GM18508 (cell line): ENCODE measurements at regions not wholly inside any gene's neighbourhood (a gene's known extent, or its start where the extent isn't known, plus 50 kb on each side); places are given as distances from the start of the nearest gene placed in this dataset.
"Not testable (repeated sequence)": the region's sequence is repeated elsewhere in the genome, so short reads cannot be mapped to it uniquely, and the experiment has no call there.

Experiments
- ATAC-seq: cut with Tn5 transposase; IDR thresholded peaks from one replicate; pipeline ENCODE4 v1.9.1; 2021; ENCODE audit warnings: moderate number of reproducible peaks; ENCODE audit not compliant: insufficient read depth, unreplicated experiment

DNA sequence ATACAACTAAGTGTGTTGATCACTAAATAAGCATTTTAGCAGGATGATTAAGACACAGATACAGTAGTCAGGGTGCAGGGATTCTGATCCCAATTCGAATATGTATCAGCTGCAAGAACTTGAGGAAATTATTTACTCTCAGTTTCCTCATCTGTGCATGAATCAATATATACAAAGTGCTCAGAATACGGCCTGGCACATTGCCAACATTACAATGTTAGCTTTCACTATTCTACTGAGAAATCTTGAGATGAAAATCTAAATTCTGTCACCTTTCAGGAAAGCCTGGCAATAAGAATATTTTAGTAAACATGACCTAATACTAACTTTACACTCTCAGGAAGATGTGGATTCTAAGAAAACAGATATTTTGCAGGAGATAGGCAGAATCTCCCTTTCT lies 1001.6 kb upstream of the IGFBP7 start:
- no peak for ATAC-seq

- no peak for ATAC-seq
Observed at GRCh38 chr4:58093352-58093751, 983.2 kb upstream of the IGFBP7 start.

GRCh38 chr4:58090539-58090938 lies 980.4 kb upstream of the IGFBP7 start:
- ATAC-seq = no peak

GRCh38 chr4:58081356-58081755 lies 971.2 kb upstream of the IGFBP7 start:
- no peak for ATAC-seq

DNA sequence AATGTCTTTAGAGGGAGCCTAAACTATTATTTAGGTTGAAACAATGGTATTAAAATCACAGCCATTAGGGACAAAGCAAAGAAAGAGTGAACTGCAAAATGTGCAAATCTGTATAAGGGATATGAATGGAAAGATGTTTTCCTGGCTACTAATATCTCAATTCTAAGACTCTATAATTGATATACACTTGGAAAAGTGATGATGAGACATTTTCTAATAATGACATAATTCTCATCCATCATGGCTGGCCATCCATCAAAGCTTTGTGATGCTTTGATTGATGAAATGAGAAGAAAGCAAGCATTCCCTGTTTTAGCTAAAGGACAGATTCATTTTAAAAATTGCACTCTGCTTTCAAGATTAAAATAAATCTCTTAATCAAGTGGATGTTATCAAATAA lies 965.5 kb upstream of the IGFBP7 start:
- ATAC-seq = no peak

GRCh38 chr4:58074382-58074781 lies 964.2 kb upstream of the IGFBP7 start:
- no peak for ATAC-seq

- ATAC-seq = no peak
Observed at GRCh38 chr4:58070726-58071125, 960.5 kb upstream of the IGFBP7 start.

- ATAC-seq = no peak
Observed at GRCh38 chr4:58064653-58065052, 954.5 kb upstream of the IGFBP7 start.

DNA sequence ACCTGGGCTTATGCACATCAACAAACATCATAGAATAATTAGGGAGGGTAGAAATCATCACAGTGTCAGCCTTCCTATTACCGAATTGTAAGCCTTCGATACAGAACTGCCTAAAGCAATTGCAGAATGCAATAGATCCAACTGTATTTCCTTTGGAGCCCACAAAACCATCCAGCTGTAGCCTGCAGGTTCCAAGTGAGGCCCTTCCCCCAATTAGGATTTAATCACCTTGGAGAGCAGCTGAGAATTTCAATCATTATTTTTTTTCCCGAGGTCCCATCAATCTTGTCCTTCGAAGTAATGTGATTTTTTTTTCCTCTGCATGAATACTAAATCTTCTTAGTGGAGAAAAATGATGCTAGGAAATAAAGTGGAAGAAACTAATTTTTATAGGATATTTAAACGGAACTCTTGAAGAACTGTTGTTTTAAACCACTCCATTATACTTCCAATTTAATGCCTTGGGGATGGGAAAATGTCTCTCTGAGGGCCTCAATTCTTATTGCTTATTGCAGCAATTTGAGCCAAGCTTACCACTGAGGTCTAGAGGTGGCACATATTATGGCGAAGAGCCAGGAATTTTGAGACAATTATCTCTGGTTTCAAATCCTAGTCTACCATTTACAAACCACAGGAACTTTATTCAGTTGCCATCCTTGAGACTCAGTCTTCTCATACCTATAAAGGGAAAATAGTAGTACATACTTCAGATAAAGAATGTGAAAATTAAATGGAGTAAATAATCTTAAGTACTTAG lies 953.4 kb upstream of the IGFBP7 start:
- no peak for ATAC-seq

DNA sequence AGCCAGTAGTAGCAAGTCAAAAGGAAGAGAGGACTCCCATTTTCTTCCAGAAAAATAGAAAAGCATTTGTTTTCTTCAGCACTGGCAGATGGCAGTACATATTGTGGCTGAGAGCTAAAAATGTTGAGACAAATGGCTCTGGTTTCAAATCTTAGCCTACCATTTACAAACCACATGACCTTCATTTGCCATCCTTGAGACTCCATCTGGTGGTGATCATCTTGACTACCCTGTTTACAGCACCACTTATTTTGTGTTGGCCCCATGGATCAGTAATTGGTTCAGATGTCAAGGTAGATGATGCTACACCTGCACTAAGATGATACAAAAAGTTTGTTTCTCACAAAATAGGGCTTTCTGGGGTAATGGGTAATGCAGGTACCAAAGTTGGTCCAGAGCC lies 951.8 kb upstream of the IGFBP7 start:
- no peak for ATAC-seq

- ATAC-seq = no peak
Observed at GRCh38 chr4:58050439-58050838, 940.3 kb upstream of the IGFBP7 start.

GRCh38 chr4:58048491-58048890 lies 938.3 kb upstream of the IGFBP7 start:
- no peak for ATAC-seq

GRCh38 chr4:58042176-58042575 lies 932.0 kb upstream of the IGFBP7 start:
- ATAC-seq = no peak

- no peak for ATAC-seq
Observed at GRCh38 chr4:57993944-57994343, 883.8 kb upstream of the IGFBP7 start.

- ATAC-seq = no peak
Observed at GRCh38 chr4:57989430-57989829, 879.2 kb upstream of the IGFBP7 start.

GRCh38 chr4:57985161-57985560 lies 875.0 kb upstream of the IGFBP7 start:
- ATAC-seq = no peak

- ATAC-seq = no peak
Observed at GRCh38 chr4:57981123-57981522, 870.9 kb upstream of the IGFBP7 start.

GRCh38 chr4:57974821-57975220 lies 864.6 kb upstream of the IGFBP7 start:
- ATAC-seq = no peak

- no peak for ATAC-seq
Observed at GRCh38 chr4:57973819-57974218, 863.6 kb upstream of the IGFBP7 start.

DNA sequence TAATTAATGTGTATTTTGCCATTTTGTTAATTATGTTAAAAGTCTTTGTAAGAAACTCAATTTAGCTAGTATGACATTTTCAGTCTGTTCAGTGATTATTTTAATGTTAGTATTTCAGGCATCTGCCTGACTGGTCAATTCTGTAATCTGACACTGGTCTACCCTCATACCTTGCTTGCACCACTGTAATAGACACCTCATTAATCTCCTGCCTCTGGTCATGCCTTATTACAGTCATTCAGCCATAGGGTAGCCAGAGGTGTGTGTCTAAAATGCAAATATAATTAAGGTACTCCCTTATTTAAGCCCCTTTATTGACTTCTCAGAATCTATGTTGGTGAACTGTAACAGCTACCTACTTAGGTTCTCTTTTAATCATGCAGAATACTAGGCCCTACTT lies 861.1 kb upstream of the IGFBP7 start:
- ATAC-seq = no peak

DNA sequence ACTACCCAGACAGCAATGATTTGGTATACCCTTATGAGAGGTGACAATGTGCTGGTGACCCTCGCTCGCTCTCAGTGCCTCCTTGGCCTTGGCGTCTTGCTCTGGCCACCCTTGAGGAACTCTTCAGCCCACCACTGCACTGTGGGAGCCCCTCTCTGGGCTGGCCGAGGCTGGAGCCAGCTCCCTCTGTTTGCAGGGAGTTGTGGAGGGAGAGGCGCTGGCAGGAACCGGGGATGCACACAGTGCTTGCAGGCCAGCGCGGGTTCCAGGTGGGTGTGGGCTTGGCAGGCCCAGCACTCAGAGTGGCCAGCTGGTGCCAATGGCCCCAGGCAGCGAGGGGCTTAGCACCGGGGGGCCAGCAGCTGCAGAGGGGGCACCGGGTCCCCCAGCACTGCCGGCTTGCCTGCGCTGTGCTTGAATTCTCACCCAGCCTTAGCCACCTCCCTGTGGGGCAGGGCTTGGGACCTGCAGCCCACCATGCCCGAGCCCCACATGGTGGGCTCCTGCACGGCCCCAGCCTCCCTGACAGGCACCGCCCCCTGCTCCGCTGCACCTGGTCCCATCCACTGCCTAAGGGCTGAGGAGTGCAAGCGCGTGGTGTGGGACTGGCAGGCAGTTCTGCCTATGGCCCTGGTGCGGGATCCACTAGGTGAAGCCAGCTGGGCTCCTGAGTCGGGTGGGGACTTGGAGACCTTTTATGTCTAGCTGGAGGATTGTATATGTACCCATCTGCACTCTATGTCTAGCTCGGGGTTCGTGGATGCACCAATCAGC lies 857.0 kb upstream of the IGFBP7 start:
- no peak for ATAC-seq

GRCh38 chr4:57965431-57965830 lies 855.2 kb upstream of the IGFBP7 start:
- not testable (repeated sequence) for ATAC-seq
